NOMO-1 treated with dmso at 0.1 percent for 144 hours (cell line): ENCODE measurements at regions not wholly inside any gene's neighbourhood (a gene's known extent, or its start where the extent isn't known, plus 50 kb on each side); places are given as distances from the start of the nearest gene placed in this dataset.

Experiments
- DNase-seq: peaks from one replicate; lab custom pipeline; 2025; ENCODE audit not compliant: unreplicated experiment; lab: John Stamatoyannopoulos, UW

- DNase-seq: peak; percentile 31
Measured at GRCh38 chr4:18075823-18076433, 54.4 kb upstream of the LCORL start.

- no peak for DNase-seq
Measured at GRCh38 chr4:18071894-18072293, 50.3 kb upstream of the LCORL start.
